Tibial nerve (tissue), 4 donors: ENCODE measurements at regions not wholly inside any gene's neighbourhood (a gene's known extent, or its start where the extent isn't known, plus 50 kb on each side); places are given as distances from the start of the nearest gene placed in this dataset.

ENCODE experiments used
- CTCF ChIP-seq, 5 experiments: fragments of 200-600 bp in 3 of 5; fragments of 450-650 bp in 2 of 5; sonication (generic) in 3 of 5; IDR thresholded peaks; one replicate each; pipeline ENCODE4 v1.5.1; 2016 to 2019; ENCODE audit warnings: antibody characterized with exemption in 5 of 5, mild to moderate bottlenecking in 3 of 5, moderate library complexity in 2 of 5
- EP300 ChIP-seq, 2 donors: sonication (generic); formaldehyde crosslinking; IDR thresholded peaks; one replicate each; pipeline ENCODE4 v1.6.1; 2017; ENCODE audit warnings: antibody characterized with exemption in 2 of 2, mild to moderate bottlenecking in 1 of 2
- POLR2A ChIP-seq, 2 donors: fragments of 450-650 bp; IDR thresholded peaks; one replicate each; pipeline ENCODE4 v1.6.1; 2017; ENCODE audit warnings: antibody characterized with exemption in 2 of 2, mild to moderate bottlenecking in 2 of 2, moderate library complexity in 2 of 2

- no peak for TF ChIP-seq CTCF (IDR thresholded peaks at IDR 0.05)
- TF ChIP-seq POLR2A (IDR thresholded peaks at IDR 0.05) = no peak
- peak in 1 of 2 donors; percentile 21 for TF ChIP-seq EP300 (IDR thresholded peaks at IDR 0.05)
Observed at GRCh38 chr4:144501231-144501780, 144.7 kb upstream of the HHIP start.
